GM12878 (cell line): ENCODE measurements at regions not wholly inside any gene's neighbourhood (a gene's known extent, or its start where the extent isn't known, plus 50 kb on each side); places are given as distances from the start of the nearest gene placed in this dataset.

ENCODE experiments used
- ATAC-seq: fragments of 200-7000 bp; cut with Tn5 transposase; 3 replicates; pipeline ENCODE4 v1.9.1; 2020; ENCODE audit warnings: mild to moderate bottlenecking, moderate library complexity
- BruUV-seq: library from RNA; stranded (reverse); fragments of 400-500 nt; replicated peaks from 2 replicates; lab custom pipeline; 2021; lab: Mats Ljungman, UMichigan
- CTCF ChIA-PET: fragments of 300-600 bp; sonication (Branson Sonifier 250); formaldehyde crosslinking; extraction: SDS; loops from one replicate; lab custom pipeline; 2021; ENCODE audit warnings: inconsistent platforms; lab: Yijun Ruan, JAX
- POLR2A ChIA-PET: fragments of 350-600 bp; formaldehyde crosslinking; extraction: SDS; loops from one replicate; lab custom pipeline; 2021; ENCODE audit warnings: inconsistent platforms; lab: Charles Lee
- RAD21 ChIA-PET: fragments of 300-600 bp; sonication (Branson Sonifier 250); formaldehyde crosslinking; loops from one replicate; lab custom pipeline; 2023; ENCODE audit warnings: antibody characterized with exemption; ENCODE audit not compliant: unreplicated experiment; lab: Charles Lee
- SMC1A ChIA-PET: fragments of 300-600 bp; sonication (Branson Sonifier 250); formaldehyde crosslinking; loops from one replicate; lab custom pipeline; 2023; ENCODE audit not compliant: unreplicated experiment, uncharacterized antibody; lab: Charles Lee
- DNase-seq: peaks from one replicate; pipeline ENCODE4 v3.0.0-alpha.2; 2011; ENCODE audit warnings: low read depth, low spot score
- FAIRE-seq: peaks from 3 replicates; lab custom pipeline; 2011; peaks lifted over from hg19 to GRCh38; lab: Jason Lieb, UNC
- H2AFZ ChIP-seq: 2 replicates; pipeline ENCODE4 v1.6.0; 2011; ENCODE audit warnings: low read depth, low read length, control low read depth; ENCODE audit not compliant: control insufficient read depth
- H3K27ac ChIP-seq: 2 replicates; pipeline ENCODE4 v1.5.1; 2011; ENCODE audit warnings: control low read depth; ENCODE audit not compliant: control insufficient read depth, insufficient read depth
- H3K27me3 ChIP-seq, 2 experiments: replicated peaks in 1 of 2; 2 replicates each; pipeline versions ENCODE4 v1.6.0 to v1.6.1; 2011; ENCODE audit warnings: low read length in 1 of 2; ENCODE audit not compliant: control insufficient read depth in 2 of 2, insufficient read depth in 2 of 2
- H3K36me3 ChIP-seq, 2 experiments: 2 replicates each; pipeline ENCODE4 v1.5.1; 2011; ENCODE audit warnings: low read length in 1 of 2; ENCODE audit not compliant: control insufficient read depth in 2 of 2, insufficient read depth in 2 of 2
- H3K4me1 ChIP-seq: 2 replicates; pipeline ENCODE4 v1.6.1; 2011; ENCODE audit warnings: mild to moderate bottlenecking, low read length, moderate library complexity, mixed read lengths; ENCODE audit not compliant: control insufficient read depth, insufficient read depth
- H3K4me2 ChIP-seq: 2 replicates; pipeline ENCODE4 v1.6.0; 2011; ENCODE audit warnings: control low read depth; ENCODE audit not compliant: control insufficient read depth, insufficient read depth
- H3K4me3 ChIP-seq: fragments of 200-600 bp; sonication (generic); 2 replicates; pipeline ENCODE4 v1.5.1; 2016
- H3K79me2 ChIP-seq: 2 replicates; pipeline ENCODE4 v1.6.0; 2011; ENCODE audit warnings: low read length; ENCODE audit not compliant: control insufficient read depth, insufficient read depth
- H3K9ac ChIP-seq: 2 replicates; pipeline ENCODE4 v1.8.0; 2011; ENCODE audit warnings: low read length, control low read depth, mixed read lengths; ENCODE audit not compliant: control insufficient read depth, insufficient read depth
- H3K9me3 ChIP-seq: replicated peaks from 3 replicates; pipeline ENCODE4 v1.5.1; 2011; ENCODE audit warnings: mild to moderate bottlenecking, low read length; ENCODE audit not compliant: control insufficient read depth, insufficient read depth
- H4K20me1 ChIP-seq: 2 replicates; pipeline ENCODE4 v1.6.0; 2011; ENCODE audit not compliant: control insufficient read depth, insufficient read depth
- NFIC ChIP-seq: IDR thresholded peaks from 2 replicates; pipeline ENCODE4 v1.6.1; 2012; ENCODE audit warnings: low read depth, mild to moderate bottlenecking, inconsistent platforms, low read length, moderate library complexity
- NR2F1 ChIP-seq: fragments of 450-650 bp; conservative IDR thresholded peaks from 2 replicates; pipeline ENCODE4 v1.6.1; 2017; ENCODE audit warnings: mild to moderate bottlenecking
- PML ChIP-seq: IDR thresholded peaks from 2 replicates; pipeline ENCODE4 v1.6.1; 2012; ENCODE audit warnings: low read length, inconsistent platforms
- POLR2AphosphoS2 ChIP-seq: IDR thresholded peaks from 2 replicates; pipeline ENCODE4 v1.6.1; 2011; ENCODE audit warnings: low read depth, mild to moderate bottlenecking, low read length, improper control_type of control experiment, moderate library complexity
- SIN3A ChIP-seq: IDR thresholded peaks from 2 replicates; pipeline ENCODE4 v1.6.1; 2012; ENCODE audit warnings: low read depth, low read length, improper control_type of control experiment
- USF1 ChIP-seq: IDR thresholded peaks from 2 replicates; pipeline ENCODE4 v1.6.1; 2011; ENCODE audit warnings: borderline replicate concordance, low read depth, mild to moderate bottlenecking, moderate library complexity, mixed read lengths, low read length; ENCODE audit not compliant: insufficient read depth; ENCODE audit errors: extremely low read length
- ZBTB4 ChIP-seq: fragments of 450-650 bp; formaldehyde crosslinking; IDR thresholded peaks from 2 replicates; pipeline ENCODE4 v1.4.0; 2022; ENCODE audit warnings: mild to moderate bottlenecking, moderate library complexity
- WGBS: methylation state at CpG from one replicate; pipeline ENCODE4 v1.1.6; 2016; ENCODE audit warnings: low lambda C conversion rate; ENCODE audit not compliant: insufficient replicate concordance, insufficient coverage; ENCODE audit errors: missing lambda C conversion rate; 5-methylcytosine and 5-hydroxymethylcytosine counted together
- in situ Hi-C: fragments of 300-500 bp; cut with MboI; formaldehyde crosslinking; loops from 9 replicates; pipeline ENCODE4 v1.14.3; 2018; ENCODE audit warnings: mixed read lengths
- intact Hi-C: fragments of 100-400 bp; cut with micrococcal nuclease; formaldehyde crosslinking; loops from one replicate; pipeline ENCODE4 v1.14.2; 2022; ENCODE audit not compliant: unreplicated experiment
- TF ChIP-seq, protein P1 (sequence below): fragments of 450-650 bp; IDR thresholded peaks from 2 replicates; pipeline ENCODE4 v1.6.1; 2017; ENCODE audit warnings: mild to moderate bottlenecking, moderate library complexity

GRCh38 chr13:37168926-37169325, 63.5 kb upstream of the CSNK1A1L start:
- ChIA-PET CTCF (no interaction called here), POLR2A (no interaction called here), RAD21 (no interaction called here), SMC1A (interaction anchor here (0.7 kb wide), 1 partner anchor 456 kb away, joined by 3 read pairs; no protein-coding TSS in a partner anchor)
- no peaks in the 10 kb centered on the region for H3K36me3 ChIP-seq
- DNase-seq (no peak), ATAC-seq (no peak), FAIRE-seq (no peak)
- in situ Hi-C loops, result no loop called here
- no TSS peak for BruUV-seq
- no peak overlapping the region for H3K9ac ChIP-seq
- H3K4me2 ChIP-seq, result no peak overlapping the region
- no peaks in the 10 kb centered on the region for H3K4me1 ChIP-seq
- no peak overlapping the region for H3K27ac ChIP-seq
- no peaks in the 10 kb centered on the region for H4K20me1 ChIP-seq
- H3K9me3 ChIP-seq, result no peaks in the 10 kb centered on the region
- H3K79me2 ChIP-seq, result no peaks in the 10 kb centered on the region
- intact Hi-C loops, result no loop called here
- TF ChIP-seq POLR2AphosphoS2, result no peak
- no peak for TF ChIP-seq ZBTB4
- no peak overlapping the region for H2AFZ ChIP-seq
- H3K27me3 ChIP-seq, result no peaks in the 10 kb centered on the region
- no peak overlapping the region for H3K4me3 ChIP-seq

GRCh38 chr13:37168151-37168550, 62.7 kb upstream of the CSNK1A1L start:
- H3K9me3 ChIP-seq, result no peaks in the 10 kb centered on the region
- no peaks in the 10 kb centered on the region for H3K36me3 ChIP-seq
- no peak overlapping the region for H3K27ac ChIP-seq
- H3K4me2 ChIP-seq, result no peak overlapping the region
- FAIRE-seq, result no peak
- SMC1A ChIA-PET, result interaction anchor here (0.7 kb wide), 1 partner anchor 457 kb away, joined by 3 read pairs; no protein-coding TSS in a partner anchor
- CTCF ChIA-PET, result no interaction called here
- H3K27me3 ChIP-seq, result no peaks in the 10 kb centered on the region
- in situ Hi-C loops, result no loop called here
- POLR2A ChIA-PET, result no interaction called here
- H2AFZ ChIP-seq, result no peak overlapping the region
- WGBS, result 41% methylated on average over 3 of the region's 3 CpGs
- intact Hi-C loops, result no loop called here
- H3K4me1 ChIP-seq, result no peaks in the 10 kb centered on the region
- no peak for ATAC-seq
- H3K79me2 ChIP-seq, result no peaks in the 10 kb centered on the region
- RAD21 ChIA-PET, result no interaction called here
- no peak for DNase-seq
- no TSS peak for BruUV-seq
- H3K4me3 ChIP-seq, result no peak overlapping the region
- no peak overlapping the region for H3K9ac ChIP-seq
- no peaks in the 10 kb centered on the region for H4K20me1 ChIP-seq
- no peak for TF ChIP-seq PML
- no peak for TF ChIP-seq SIN3A
- TF ChIP-seq NR2F1, result no peak
- TF ChIP-seq, protein P1, sequence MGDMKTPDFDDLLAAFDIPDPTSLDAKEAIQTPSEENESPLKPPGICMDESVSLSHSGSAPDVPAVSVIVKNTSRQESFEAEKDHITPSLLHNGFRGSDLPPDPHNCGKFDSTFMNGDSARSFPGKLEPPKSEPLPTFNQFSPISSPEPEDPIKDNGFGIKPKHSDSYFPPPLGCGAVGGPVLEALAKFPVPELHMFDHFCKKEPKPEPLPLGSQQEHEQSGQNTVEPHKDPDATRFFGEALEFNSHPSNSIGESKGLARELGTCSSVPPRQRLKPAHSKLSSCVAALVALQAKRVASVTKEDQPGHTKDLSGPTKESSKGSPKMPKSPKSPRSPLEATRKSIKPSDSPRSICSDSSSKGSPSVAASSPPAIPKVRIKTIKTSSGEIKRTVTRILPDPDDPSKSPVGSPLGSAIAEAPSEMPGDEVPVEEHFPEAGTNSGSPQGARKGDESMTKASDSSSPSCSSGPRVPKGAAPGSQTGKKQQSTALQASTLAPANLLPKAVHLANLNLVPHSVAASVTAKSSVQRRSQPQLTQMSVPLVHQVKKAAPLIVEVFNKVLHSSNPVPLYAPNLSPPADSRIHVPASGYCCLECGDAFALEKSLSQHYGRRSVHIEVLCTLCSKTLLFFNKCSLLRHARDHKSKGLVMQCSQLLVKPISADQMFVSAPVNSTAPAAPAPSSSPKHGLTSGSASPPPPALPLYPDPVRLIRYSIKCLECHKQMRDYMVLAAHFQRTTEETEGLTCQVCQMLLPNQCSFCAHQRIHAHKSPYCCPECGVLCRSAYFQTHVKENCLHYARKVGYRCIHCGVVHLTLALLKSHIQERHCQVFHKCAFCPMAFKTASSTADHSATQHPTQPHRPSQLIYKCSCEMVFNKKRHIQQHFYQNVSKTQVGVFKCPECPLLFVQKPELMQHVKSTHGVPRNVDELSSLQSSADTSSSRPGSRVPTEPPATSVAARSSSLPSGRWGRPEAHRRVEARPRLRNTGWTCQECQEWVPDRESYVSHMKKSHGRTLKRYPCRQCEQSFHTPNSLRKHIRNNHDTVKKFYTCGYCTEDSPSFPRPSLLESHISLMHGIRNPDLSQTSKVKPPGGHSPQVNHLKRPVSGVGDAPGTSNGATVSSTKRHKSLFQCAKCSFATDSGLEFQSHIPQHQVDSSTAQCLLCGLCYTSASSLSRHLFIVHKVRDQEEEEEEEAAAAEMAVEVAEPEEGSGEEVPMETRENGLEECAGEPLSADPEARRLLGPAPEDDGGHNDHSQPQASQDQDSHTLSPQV, result no peak
- no peak for TF ChIP-seq NFIC
- TF ChIP-seq USF1, result no peak
